ENCODE measurements at regions not wholly inside any gene's neighbourhood (a gene's known extent, or its start where the extent isn't known, plus 50 kb on each side); places are given as distances from the start of the nearest gene placed in this dataset.

DNA sequence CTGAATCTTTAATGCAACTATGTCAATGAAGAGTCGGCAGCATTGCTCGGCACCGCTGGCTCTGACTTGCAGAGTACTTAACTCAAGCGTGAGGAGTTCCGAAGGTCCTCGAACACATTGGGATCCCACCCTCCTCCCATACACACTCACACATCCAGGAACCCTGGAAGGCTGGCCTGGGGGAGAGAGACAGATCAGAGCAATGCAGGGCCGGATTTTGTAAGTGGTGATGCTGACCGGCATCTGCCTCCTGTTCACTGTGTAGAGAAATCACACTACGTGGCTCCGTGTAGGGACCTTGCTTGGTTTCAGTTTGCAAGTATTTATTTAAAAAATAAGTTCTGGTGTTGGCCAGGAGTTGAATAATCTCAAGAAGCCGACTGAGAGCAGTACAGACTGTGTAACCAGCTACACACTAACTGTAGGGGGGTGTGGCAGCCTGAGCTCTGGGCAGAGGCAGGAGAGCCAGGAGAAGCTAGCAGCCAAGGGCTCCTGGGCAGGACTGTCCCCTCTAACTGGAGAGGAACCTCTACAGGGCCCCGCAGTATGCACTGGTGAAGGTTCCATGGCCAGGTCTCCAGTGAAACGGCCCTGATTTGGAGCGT lies 190.2 kb upstream of the TNRC6C start:
- DNase-seq = no peak

GRCh38 chr17:77769215-77769614 lies 189.3 kb upstream of the TNRC6C start:
- DNase-seq = no peak

- DNase-seq = no peak
Measured at GRCh38 chr17:77769762-77770161, 188.7 kb upstream of the TNRC6C start.

- DNase-seq = no peak
Measured at GRCh38 chr17:77770331-77771105, 188.0 kb upstream of the TNRC6C start.

GRCh38 chr17:77771145-77771544 lies 187.4 kb upstream of the TNRC6C start:
- DNase-seq = no peak

- DNase-seq = no peak
Measured at GRCh38 chr17:77771587-77771986, 186.9 kb upstream of the TNRC6C start.

DNA sequence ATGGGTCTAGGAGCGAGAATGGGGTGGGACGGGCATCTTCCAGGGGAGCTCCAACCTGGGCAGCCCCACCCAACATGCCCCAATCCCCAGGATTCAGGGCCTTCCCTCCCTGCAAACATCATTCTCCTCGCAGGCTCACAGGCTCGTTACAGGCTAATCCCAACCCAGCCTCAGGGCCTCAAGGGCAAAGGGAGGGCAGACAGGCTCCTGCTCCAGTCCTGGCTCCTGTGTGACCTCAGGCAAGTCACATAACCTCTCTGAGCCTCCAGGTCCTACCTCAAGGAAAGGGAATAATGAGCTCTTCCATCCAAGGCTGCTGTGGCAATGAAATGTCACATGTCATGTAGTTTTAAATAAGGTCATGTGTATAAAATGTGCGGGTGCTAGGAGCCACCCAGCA lies 186.5 kb upstream of the TNRC6C start:
- no peak for DNase-seq

DNA sequence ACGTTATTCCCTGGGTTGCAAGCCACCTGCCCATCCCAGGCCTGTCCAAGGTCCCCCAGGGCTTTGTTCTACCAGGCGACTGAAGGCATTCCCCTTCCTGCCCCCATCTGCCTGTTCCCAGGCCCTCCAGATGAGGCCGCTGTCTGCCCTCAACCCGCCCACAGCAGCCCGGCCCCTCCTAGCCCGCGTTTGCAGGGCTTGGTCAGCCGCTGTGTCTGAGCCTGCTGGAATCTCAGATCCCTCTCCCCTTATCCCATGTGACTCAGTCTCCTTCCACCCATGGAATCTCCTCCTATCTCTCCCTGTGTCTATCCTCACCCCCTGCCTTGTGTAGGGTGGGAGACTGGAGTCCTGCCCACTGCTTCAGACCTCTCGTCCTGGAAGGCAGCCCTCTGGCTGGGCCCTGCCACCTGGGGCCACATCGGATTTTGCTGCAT lies 186.0 kb upstream of the TNRC6C start:
- DNase-seq = no peak

DNA sequence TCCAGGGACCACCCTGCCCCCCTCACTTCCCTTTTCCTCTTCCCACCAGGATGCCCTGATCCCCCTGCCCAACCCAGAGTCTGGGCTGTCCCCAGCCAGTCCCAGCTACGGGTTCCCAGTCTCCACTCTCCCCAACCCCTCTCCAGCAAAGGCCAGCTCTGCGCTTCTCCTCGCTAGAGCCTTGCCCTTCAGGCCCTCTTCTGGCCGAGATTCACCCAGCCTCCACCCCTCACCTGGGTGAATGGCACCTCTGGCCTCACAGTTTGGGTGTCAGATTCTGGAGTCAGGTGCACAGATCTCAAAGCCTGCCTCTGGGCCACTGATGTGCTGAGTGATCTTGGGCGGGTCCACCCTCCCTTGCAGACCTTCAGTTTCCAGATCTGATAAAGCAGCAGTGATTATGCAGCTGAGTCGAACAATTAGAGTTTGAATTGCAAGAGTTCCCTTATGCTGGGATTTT lies 185.6 kb upstream of the TNRC6C start:
- no peak for DNase-seq

DNA sequence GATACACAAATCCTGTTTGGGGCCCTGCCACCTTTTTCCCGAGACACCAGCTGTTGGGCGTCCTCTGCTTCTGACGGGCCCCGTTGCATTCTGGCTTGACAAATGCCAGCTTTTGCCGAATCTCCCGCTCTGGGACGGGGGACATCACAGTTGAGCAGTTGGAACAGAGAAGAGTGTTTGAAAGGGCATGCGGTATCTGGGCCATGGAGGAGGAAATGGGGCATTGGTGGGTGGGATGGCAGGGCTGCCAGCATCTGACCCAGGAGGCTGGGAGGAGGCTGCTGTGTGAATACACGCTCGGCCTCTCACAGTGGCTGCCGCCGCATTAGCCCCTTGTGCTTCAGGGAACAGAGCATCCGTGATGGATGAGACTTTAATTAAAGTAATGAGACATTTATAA lies 184.3 kb upstream of the TNRC6C start:
- DNase-seq = no peak

GRCh38 chr17:77778636-77779489 lies 179.6 kb upstream of the TNRC6C start:
- peak; percentile 63 for DNase-seq

DNA sequence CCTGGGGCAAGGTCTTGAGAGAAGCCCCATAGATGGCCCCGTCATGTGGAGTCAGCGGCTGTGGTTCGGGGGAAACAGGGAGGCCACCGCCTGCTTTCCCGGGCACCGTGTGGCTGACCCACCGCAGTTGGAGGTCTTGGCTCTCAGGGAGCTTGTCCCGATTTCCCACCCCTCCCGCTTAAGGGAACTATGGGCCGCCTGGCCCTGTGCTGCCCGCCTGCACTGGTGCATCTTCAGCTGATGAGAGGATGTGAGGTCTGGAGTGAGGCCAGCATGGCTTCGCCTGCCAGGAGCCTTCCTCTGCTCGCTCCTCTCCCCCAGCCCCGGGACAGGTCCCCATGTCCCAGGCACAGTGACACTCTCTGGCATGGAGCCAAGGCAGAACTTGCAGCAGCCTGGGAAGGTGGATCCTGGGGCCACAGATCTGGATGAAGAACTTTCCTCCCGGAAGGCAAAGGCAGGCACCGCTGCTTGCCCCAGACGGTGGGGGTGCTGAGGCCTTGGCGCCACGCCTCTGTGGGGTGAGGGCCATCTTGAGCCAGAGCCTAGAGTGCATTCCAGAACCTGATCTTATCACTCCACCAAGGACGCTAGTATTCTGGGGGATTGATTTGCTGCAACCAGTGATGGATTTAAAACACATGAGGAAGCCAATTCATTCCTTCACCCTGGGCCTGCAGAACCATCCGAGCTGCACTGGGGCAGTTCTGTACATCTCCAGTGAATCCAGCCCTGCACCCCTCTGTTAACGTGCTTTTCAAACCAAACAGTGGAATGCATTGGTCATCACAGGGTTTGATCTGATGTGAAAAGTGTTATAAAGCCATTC lies 178.6 kb upstream of the TNRC6C start:
- DNase-seq = no peak

GRCh38 chr17:77781536-77781935 lies 177.0 kb upstream of the TNRC6C start:
- no peak for DNase-seq

DNA sequence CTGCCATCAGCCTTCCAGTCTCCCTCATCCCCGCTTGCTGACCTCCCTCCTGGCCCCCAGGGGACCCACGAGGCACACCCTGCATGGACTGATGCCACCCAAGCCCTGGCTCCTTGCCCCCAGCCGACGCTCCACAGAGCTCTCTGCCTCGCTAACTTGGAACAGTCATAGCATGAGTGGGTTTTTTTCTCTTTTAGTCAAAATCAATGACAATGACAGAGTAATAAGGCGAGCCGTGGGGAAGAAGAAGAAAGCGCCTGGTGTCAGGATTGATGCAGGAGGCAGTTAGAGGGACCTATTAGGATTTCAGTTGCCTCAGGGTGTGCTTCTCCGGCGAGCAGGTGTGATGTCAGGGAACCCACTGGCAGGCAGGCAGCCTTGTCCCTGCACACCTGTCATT lies 176.3 kb upstream of the TNRC6C start:
- no peak for DNase-seq

GRCh38 chr17:77782611-77783010 lies 175.9 kb upstream of the TNRC6C start:
- no peak for DNase-seq

DNA sequence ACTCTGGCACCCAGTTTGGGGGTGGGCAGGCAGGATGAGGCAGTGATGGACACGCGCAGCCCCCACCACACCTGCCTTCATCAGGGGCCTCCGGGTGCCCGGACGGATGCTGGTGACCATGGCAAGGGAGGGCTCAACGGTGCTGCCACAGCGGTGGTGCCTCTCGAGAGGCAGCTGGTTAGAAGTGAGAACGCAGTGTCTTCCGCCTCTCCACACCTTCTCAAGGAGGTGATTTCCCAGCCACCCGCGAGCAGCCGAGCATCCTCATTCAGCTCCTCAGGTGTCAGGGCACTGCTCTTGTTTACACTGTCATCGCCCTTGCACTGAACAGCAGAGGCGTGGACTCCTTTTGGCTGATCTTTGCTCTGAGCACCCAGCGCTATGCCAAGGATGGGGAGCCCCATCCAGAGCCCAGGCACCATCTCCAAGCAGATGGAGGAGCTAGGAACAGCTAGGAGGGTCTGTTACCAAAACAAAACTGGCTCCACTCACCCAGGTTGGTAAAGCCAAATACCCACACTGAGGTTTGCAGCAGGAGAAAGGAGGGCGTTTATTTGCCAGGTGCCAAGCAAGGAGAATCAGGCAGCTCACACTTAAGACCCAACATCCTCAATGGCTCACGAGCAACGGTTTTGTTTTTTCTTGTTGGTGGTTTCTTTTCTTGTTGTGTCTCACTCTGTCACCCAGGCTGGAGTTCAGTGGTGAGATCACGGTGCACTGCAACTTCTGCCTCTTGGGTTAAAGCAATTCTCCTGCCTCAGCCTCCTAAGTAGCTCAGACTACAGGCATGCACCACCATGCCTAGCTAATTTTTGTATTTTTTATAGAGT lies 174.3 kb upstream of the TNRC6C start:
- no peak for DNase-seq

GRCh38 chr17:77785312-77785905 lies 173.1 kb upstream of the TNRC6C start:
- no peak for DNase-seq

DNA sequence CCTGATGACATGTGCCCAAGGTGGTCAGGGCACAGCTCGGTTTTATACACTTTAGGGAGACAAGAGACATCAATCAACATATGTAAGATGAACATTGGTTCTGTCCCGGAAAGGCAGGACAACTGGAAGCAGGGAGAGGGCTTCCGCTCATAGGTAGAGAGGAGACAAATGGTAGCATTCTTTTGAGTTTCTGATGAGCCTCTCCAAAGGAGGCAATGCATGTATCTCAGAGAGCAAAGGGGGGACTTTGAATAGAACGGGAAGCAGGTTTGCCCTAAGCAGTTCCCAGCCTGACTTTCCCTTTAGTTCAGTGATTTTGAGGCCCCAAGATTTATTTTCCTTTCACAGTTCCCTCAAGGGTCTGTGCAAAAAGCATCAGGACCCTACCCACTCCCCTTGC lies 172.4 kb upstream of the TNRC6C start:
- DNase-seq = no peak

GRCh38 chr17:77786740-77787505 lies 171.6 kb upstream of the TNRC6C start:
- DNase-seq = no peak

- no peak for DNase-seq
Measured at GRCh38 chr17:77790143-77790829, 168.2 kb upstream of the TNRC6C start.
